Endothelial cell of umbilical vein (primary cell): ENCODE measurements at regions not wholly inside any gene's neighbourhood (a gene's known extent, or its start where the extent isn't known, plus 50 kb on each side); places are given as distances from the start of the nearest gene placed in this dataset.

ENCODE experiments used
- BruUV-seq: library from RNA; stranded (reverse); fragments of 400-500 nt; replicated peaks from 2 replicates; lab custom pipeline; 2021; lab: Mats Ljungman, UMichigan
- CTCF ChIA-PET: fragments of 300-600, 350-600 bp; sonication (Branson Sonifier 250); formaldehyde crosslinking; loops from one replicate; lab custom pipeline; 2021; ENCODE audit warnings: antibody characterized with exemption, inconsistent platforms; lab: Charles Lee
- POLR2A ChIA-PET: fragments of 300-600, 350-600 bp; sonication (Branson Sonifier 250); formaldehyde crosslinking; loops from one replicate; lab custom pipeline; 2021; ENCODE audit warnings: antibody characterized with exemption, inconsistent platforms; lab: Charles Lee
- DNase-seq: peaks from one replicate; pipeline ENCODE4 v3.0.0-alpha.2; 2011; ENCODE audit warnings: low read depth, low spot score
- FAIRE-seq: peaks from 2 replicates; lab custom pipeline; 2011; peaks lifted over from hg19 to GRCh38; lab: Jason Lieb, UNC
- H2AFZ ChIP-seq: 2 replicates; pipeline ENCODE4 v1.6.0; 2012; ENCODE audit warnings: low read depth, low read length, control low read depth, inconsistent platforms
- H3K27ac ChIP-seq: 2 replicates; pipeline ENCODE4 v1.5.1; 2011; ENCODE audit warnings: low read depth, mild to moderate bottlenecking, control low read depth, low read length, moderate library complexity; ENCODE audit not compliant: insufficient read depth
- H3K27me3 ChIP-seq, 2 experiments: 2 replicates each; pipeline versions ENCODE4 v1.6.0 to v1.6.1; 2011; ENCODE audit warnings: low read length in 2 of 2, mixed read lengths in 1 of 2; ENCODE audit not compliant: control insufficient read depth in 2 of 2, insufficient read depth in 2 of 2
- H3K36me3 ChIP-seq, 2 experiments: 2 replicates in 1 of 2; 3 replicates in 1 of 2; pipeline ENCODE4 v1.5.1; 2011; ENCODE audit warnings: low read length in 2 of 2, mild to moderate bottlenecking in 1 of 2, moderate library complexity in 1 of 2; ENCODE audit not compliant: control insufficient read depth in 2 of 2, insufficient read depth in 2 of 2; ENCODE audit errors: extremely low read depth in 1 of 2
- H3K4me1 ChIP-seq: 3 replicates; pipeline ENCODE4 v1.5.1; 2011; ENCODE audit warnings: mild to moderate bottlenecking, low read length; ENCODE audit not compliant: control insufficient read depth, insufficient read depth; ENCODE audit errors: extremely low read depth
- H3K4me2 ChIP-seq: 2 replicates; pipeline ENCODE4 v1.6.1; 2011; ENCODE audit warnings: low read length, control low read depth, mixed read lengths; ENCODE audit not compliant: insufficient read depth
- H3K4me3 ChIP-seq, 3 experiments: fragments of 200-600 bp in 1 of 3; sonication (generic), shearing (Covaris generic) in 1 of 3; replicated peaks in 1 of 3; 2 replicates each; pipeline ENCODE4 v1.5.1; 2011 to 2016; ENCODE audit warnings: control low read depth in 3 of 3, low read length in 3 of 3, mild to moderate bottlenecking in 2 of 3, inconsistent platforms in 1 of 3, low read depth in 1 of 3, moderate library complexity in 1 of 3; ENCODE audit not compliant: insufficient read depth in 1 of 3
- H3K79me2 ChIP-seq: 2 replicates; pipeline ENCODE4 v1.6.0; 2012; ENCODE audit warnings: low read length, inconsistent platforms; ENCODE audit not compliant: control insufficient read depth, insufficient read depth
- H3K9ac ChIP-seq: replicated peaks from 2 replicates; pipeline ENCODE3; 2011; ENCODE audit warnings: low read length, control low read depth; ENCODE audit not compliant: insufficient read depth; ENCODE audit errors: extremely low read depth
- H3K9me1 ChIP-seq: replicated peaks from 3 replicates; pipeline ENCODE4 v1.6.0; 2011; ENCODE audit warnings: mild to moderate bottlenecking, low read length; ENCODE audit not compliant: control insufficient read depth, insufficient read depth; ENCODE audit errors: extremely low read depth
- H3K9me3 ChIP-seq: replicated peaks from 2 replicates; pipeline ENCODE4 v1.5.1; 2012; ENCODE audit warnings: low read length, inconsistent platforms; ENCODE audit not compliant: control insufficient read depth, insufficient read depth
- H4K20me1 ChIP-seq: replicated peaks from 2 replicates; pipeline ENCODE3; 2011; ENCODE audit warnings: mild to moderate bottlenecking, low read length; ENCODE audit not compliant: control insufficient read depth, insufficient read depth; ENCODE audit errors: extremely low read depth
- CTCF ChIP-seq, 2 donors: IDR thresholded peaks; 1 replicate in 1 of 2; 2 replicates in 1 of 2; pipeline ENCODE4 v1.5.1; 2011; ENCODE audit warnings: low read length in 2 of 2, mild to moderate bottlenecking in 2 of 2, moderate library complexity in 2 of 2, control low read depth in 1 of 2, inconsistent platforms in 1 of 2, low read depth in 1 of 2; ENCODE audit not compliant: insufficient read depth in 1 of 2; ENCODE audit errors: extremely low read depth in 1 of 2
- EZH2 ChIP-seq: IDR thresholded peaks from 2 replicates; pipeline ENCODE4 v1.6.1; 2012; ENCODE audit warnings: borderline replicate concordance, low read depth, mild to moderate bottlenecking, moderate library complexity, low read length, inconsistent platforms; ENCODE audit not compliant: severe bottlenecking
- FOS ChIP-seq: IDR thresholded peaks from 2 replicates; pipeline ENCODE4 v1.6.1; 2011; ENCODE audit warnings: mild to moderate bottlenecking, low read length, moderate library complexity, borderline replicate concordance; ENCODE audit not compliant: insufficient read depth
- GATA2 ChIP-seq: IDR thresholded peaks from 2 replicates; pipeline ENCODE4 v1.7.0; 2011; ENCODE audit warnings: low read depth, mild to moderate bottlenecking, moderate library complexity, mixed read lengths, low read length; ENCODE audit not compliant: insufficient read length, insufficient read depth
- JUN ChIP-seq: IDR thresholded peaks from 2 replicates; pipeline ENCODE4 v1.6.1; 2011; ENCODE audit warnings: borderline replicate concordance, low read depth; ENCODE audit not compliant: insufficient read length, insufficient read depth
- MAX ChIP-seq: IDR thresholded peaks from 2 replicates; pipeline ENCODE4 v1.6.1; 2011; ENCODE audit not compliant: insufficient read depth, insufficient read length
- MYC ChIP-seq: IDR thresholded peaks from one replicate; pipeline ENCODE4 v1.6.1; 2011; ENCODE audit warnings: mild to moderate bottlenecking, low read depth, low read length
- POLR2A ChIP-seq: IDR thresholded peaks from 2 replicates; pipeline ENCODE4 v1.6.1; 2012; ENCODE audit warnings: low read depth, mild to moderate bottlenecking, control low read depth, low read length
- POLR2AphosphoS5 ChIP-seq: IDR thresholded peaks from 2 replicates; pipeline ENCODE4 v1.6.1; 2012; ENCODE audit warnings: low read depth, mild to moderate bottlenecking, control low read depth, low read length, moderate library complexity; ENCODE audit not compliant: insufficient read depth
- dilution Hi-C: fragments of 300-500 bp; cut with MboI; formaldehyde crosslinking; loops from one replicate; pipeline ENCODE4 v1.15.0; 2019; ENCODE audit warnings: low sequenced_read_pairs; ENCODE audit not compliant: extremely low pct_ligation_motif_present
- intact Hi-C: fragments of 100-400 bp; cut with micrococcal nuclease; formaldehyde crosslinking; loops from one replicate; pipeline ENCODE4 v1.10.0; 2022

GRCh38 chr5:35305336-35306020 lies 75.2 kb upstream of the PRLR start:
- Histone ChIP-seq H3K27ac (no peak overlapping the region), H3K9ac (no peak overlapping the region), H3K36me3 (no peaks in the 10 kb centered on the region), H3K79me2 (no peaks in the 10 kb centered on the region), H3K4me1 (no peaks in the 10 kb centered on the region), H3K9me3 (no peaks in the 10 kb centered on the region), H3K27me3 (no peaks in the 10 kb centered on the region), H3K4me2 (no peak overlapping the region), H3K9me1 (no peaks in the 10 kb centered on the region), H2AFZ (no peak overlapping the region), H4K20me1 (no peaks in the 10 kb centered on the region), H3K4me3 (no peak overlapping the region)
- intact Hi-C loops, result no loop called here
- FAIRE-seq (no peak), DNase-seq (no peak)
- BruUV-seq, result no TSS peak
- ChIA-PET CTCF (no interaction called here), POLR2A (no interaction called here)
- TF ChIP-seq EZH2, result no peak
- TF ChIP-seq MYC, result no peak
- TF ChIP-seq POLR2AphosphoS5, result no peak
- no peak for TF ChIP-seq GATA2
- TF ChIP-seq FOS, result no peak
- TF ChIP-seq JUN, result no peak
- TF ChIP-seq CTCF (IDR thresholded peaks at IDR 0.05; ENCODE audit: extremely low read depth in 1 of 2, insufficient read depth in 1 of 2, low read depth in 1 of 2, low read length in 2 of 2), result no peak
- no peak for TF ChIP-seq POLR2A
- no peak for TF ChIP-seq MAX
- dilution Hi-C loops, result no loop called here
